ENCODE measurements at regions not wholly inside any gene's neighbourhood (a gene's known extent, or its start where the extent isn't known, plus 50 kb on each side); places are given as distances from the start of the nearest gene placed in this dataset.
"Not testable (repeated sequence)": the region's sequence is repeated elsewhere in the genome, so short reads cannot be mapped to it uniquely, and the experiment has no call there.

DNA sequence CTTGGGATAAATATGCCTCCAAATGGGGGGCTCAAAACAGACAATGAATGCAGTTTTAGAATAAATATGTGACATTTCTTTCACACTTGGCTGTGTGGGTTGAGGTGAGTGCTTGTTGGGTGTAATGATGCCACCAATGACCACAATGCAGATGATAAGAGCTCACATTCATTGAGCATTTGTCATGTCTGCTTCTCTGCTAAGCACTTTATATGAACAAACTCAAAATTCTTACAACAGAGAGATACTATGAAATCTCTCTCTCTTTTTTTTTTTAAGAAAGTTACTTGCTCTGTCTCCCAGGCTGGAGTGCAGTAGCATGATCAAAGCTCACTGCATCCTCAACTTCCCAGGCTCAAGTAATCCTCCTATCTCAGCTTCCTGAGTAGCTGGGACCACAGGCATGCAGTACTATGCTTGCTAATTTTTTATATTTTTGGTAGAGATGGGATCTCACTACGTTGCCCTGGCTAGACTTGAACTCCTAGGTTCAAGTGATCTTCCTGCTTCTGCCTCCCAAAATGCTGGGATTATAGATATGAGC is 185.4 kb downstream of the JCAD start:
- intact Hi-C loops (cut with micrococcal nuclease): no loop called here
- ChIA-PET POLR2A (no interaction called here), CTCF (interaction anchor here (0.6 kb wide), 1 partner anchor 19 kb away, joined by 3 read pairs; no protein-coding TSS in a partner anchor)
- DNase-seq: no peak
- peaks cover 15% of the 10 kb centered on the region for H3K27me3 Mint-ChIP-seq
- H3K9me3 Mint-ChIP-seq: no peaks in the 10 kb centered on the region
- H3K36me3 Mint-ChIP-seq: no peaks in the 10 kb centered on the region
- no peak overlapping the region for H3K27ac Mint-ChIP-seq
- no peak overlapping the region for H3K4me3 Mint-ChIP-seq
- no peaks in the 10 kb centered on the region for H3K4me1 Mint-ChIP-seq (ENCODE audit: low read depth)

DNA sequence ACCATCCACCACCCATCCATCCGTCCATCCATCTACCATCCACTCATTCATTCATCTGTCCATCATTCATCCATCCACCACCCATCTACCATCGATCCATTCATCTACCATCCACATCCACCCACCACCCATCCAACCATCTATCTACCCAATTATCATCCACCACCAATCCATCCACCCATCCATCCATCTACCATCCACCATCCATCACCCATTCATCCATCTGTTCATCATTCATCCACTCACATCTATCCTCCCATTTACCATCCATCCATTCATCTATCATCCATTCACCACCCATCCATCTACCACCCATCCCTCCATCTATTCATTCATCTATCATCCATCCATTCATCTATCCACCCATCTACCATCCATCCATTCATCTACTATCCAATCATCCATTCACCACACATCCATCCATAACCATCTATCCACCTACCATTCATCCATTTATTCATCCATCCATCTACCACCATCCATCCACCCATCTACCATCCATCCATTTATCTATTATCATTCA is 188.8 kb downstream of the JCAD start:
- intact Hi-C loops (cut with micrococcal nuclease): no loop called here
- no peak for DNase-seq
- H3K27me3 Mint-ChIP-seq: peaks cover 1% of the 10 kb centered on the region
- no peak overlapping the region for H3K4me3 Mint-ChIP-seq
- no peaks in the 10 kb centered on the region for H3K4me1 Mint-ChIP-seq (ENCODE audit: low read depth)
- H3K36me3 Mint-ChIP-seq: no peaks in the 10 kb centered on the region
- ChIA-PET CTCF (no interaction called here), POLR2A (no interaction called here)
- H3K27ac Mint-ChIP-seq: no peak overlapping the region
- no peaks in the 10 kb centered on the region for H3K9me3 Mint-ChIP-seq

DNA sequence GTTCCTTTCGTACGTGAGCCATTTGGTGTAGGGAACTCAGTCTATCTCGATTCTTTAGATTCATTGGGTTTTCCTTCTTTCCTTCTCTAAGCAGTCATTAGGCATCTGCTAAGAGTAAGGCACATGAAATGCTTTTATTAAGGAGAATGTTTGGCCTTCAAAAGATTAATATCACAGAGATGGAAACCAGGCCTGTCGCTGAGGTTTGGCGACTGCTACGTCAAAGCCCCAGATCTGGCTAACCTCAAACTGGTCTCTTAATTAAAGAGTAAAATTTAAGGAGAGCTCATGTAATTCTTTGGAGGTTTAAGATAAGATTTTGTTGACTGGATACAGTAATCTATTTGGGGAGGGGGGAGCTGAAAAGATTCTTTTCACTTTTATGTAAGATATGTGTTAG is 189.8 kb downstream of the JCAD start:
- Mint-ChIP-seq H3K27ac (no peak overlapping the region), H3K9me3 (no peaks in the 10 kb centered on the region), H3K27me3 (no peaks in the 10 kb centered on the region), H3K4me3 (no peak overlapping the region), H3K4me1 (ENCODE audit: low read depth) (no peaks in the 10 kb centered on the region), H3K36me3 (no peaks in the 10 kb centered on the region)
- POLR2A ChIA-PET: no interaction called here
- no peak for DNase-seq
- intact Hi-C loops (cut with micrococcal nuclease): no loop called here
- CTCF ChIA-PET: no interaction called here

DNA sequence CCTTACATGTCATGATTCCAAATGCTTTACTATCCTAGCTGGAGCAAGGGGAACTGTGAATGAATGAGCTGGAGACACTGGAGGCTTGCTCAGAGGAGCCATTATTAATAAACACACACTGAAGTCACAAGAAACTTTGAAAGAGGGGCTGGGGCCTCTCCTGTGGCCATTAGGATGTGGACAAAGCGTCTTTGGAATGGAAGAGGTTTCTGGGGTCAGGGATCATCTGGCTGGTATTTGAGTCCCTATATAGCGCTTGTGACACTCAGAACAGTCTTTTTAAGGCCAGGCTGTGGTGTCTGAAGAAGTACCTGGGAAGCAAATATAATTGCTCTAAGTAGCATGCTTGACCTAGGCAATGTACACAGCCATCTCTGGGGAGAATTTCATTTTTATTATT is 193.0 kb downstream of the JCAD start:
- ChIA-PET POLR2A (no interaction called here), CTCF (no interaction called here)
- no peak for DNase-seq
- intact Hi-C loops (cut with micrococcal nuclease): no loop called here
- H3K27ac Mint-ChIP-seq: no peak overlapping the region
- no peaks in the 10 kb centered on the region for H3K4me1 Mint-ChIP-seq (ENCODE audit: low read depth)
- no peaks in the 10 kb centered on the region for H3K36me3 Mint-ChIP-seq
- H3K27me3 Mint-ChIP-seq: no peaks in the 10 kb centered on the region
- H3K9me3 Mint-ChIP-seq: no peaks in the 10 kb centered on the region
- H3K4me3 Mint-ChIP-seq: no peak overlapping the region

DNA sequence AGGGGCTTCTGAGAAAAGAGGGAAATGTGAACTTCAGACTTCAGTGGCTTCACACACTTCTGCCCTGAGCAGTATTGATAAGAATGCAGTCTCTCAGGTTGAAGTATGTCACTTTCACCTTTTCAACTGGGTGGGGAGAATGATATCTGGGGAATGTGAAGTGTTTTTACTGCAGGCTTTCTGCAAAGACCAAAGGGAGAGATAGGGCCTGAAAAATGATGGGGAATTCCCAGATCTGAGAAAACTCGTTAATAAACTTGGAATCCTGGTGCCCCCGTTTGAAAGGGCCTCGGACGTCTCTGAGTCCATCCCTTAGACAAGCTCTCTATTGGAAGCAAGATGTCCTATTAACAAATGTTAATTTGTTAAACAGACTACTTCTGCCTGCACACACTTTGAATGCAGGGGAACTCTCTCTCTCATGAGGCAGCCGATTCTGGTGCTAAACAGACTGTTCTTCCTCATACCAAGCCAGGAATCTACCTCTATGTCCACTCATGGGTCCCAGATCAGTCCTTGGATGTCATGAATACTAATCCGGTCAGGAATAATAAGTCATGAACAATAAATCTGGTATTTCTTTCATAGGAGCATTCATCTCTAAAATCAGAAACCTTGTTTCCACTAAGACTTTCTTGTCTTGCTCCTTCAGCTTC is 193.6 kb downstream of the JCAD start:
- CTCF ChIA-PET: no interaction called here
- H3K36me3 Mint-ChIP-seq: no peaks in the 10 kb centered on the region
- intact Hi-C loops (cut with micrococcal nuclease): no loop called here
- H3K9me3 Mint-ChIP-seq: no peaks in the 10 kb centered on the region
- H3K27ac Mint-ChIP-seq: no peak overlapping the region
- no peaks in the 10 kb centered on the region for H3K27me3 Mint-ChIP-seq
- no peak for DNase-seq
- no peak overlapping the region for H3K4me3 Mint-ChIP-seq
- H3K4me1 Mint-ChIP-seq (ENCODE audit: low read depth): no peaks in the 10 kb centered on the region
- POLR2A ChIA-PET: no interaction called here

DNA sequence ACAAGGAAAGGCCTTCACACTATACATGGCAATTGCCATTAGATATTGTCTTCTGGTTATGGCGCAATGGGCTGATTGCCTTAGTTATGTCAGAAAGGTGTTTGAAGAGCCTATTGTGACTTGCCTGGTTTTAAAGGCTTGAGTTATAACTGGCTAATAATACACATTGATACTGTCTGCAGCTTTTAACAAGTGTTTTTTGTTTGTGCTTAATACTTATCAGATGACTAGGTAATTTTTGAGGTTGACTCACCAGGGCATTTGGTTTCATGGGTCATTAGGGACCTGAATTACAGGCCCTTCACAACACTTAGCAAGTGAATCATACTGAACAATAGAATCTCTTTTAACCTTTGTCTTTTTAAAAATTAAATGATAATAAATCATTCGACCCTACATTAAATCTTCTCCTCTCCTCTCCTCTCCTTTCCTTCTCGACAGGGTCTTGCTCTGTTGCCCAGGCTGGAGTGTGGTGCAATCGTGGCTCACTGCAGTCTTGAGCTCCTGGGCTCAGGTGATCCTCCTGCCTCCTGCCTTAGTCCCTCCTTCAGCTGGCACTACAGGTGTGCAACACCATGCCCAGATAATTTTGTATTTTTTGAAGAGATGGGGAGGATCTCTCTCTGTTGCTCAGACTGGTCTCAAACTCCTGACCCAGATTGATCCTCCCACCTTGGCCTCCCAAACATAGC is 196.3 kb downstream of the JCAD start:
- no peaks in the 10 kb centered on the region for H3K36me3 Mint-ChIP-seq
- no peak overlapping the region for H3K27ac Mint-ChIP-seq
- peaks cover 4% of the 10 kb centered on the region for H3K27me3 Mint-ChIP-seq
- DNase-seq: no peak
- no peaks in the 10 kb centered on the region for H3K4me1 Mint-ChIP-seq (ENCODE audit: low read depth)
- intact Hi-C loops (cut with micrococcal nuclease): no loop called here
- ChIA-PET POLR2A (no interaction called here), CTCF (no interaction called here)
- no peaks in the 10 kb centered on the region for H3K9me3 Mint-ChIP-seq
- H3K4me3 Mint-ChIP-seq: no peak overlapping the region

DNA sequence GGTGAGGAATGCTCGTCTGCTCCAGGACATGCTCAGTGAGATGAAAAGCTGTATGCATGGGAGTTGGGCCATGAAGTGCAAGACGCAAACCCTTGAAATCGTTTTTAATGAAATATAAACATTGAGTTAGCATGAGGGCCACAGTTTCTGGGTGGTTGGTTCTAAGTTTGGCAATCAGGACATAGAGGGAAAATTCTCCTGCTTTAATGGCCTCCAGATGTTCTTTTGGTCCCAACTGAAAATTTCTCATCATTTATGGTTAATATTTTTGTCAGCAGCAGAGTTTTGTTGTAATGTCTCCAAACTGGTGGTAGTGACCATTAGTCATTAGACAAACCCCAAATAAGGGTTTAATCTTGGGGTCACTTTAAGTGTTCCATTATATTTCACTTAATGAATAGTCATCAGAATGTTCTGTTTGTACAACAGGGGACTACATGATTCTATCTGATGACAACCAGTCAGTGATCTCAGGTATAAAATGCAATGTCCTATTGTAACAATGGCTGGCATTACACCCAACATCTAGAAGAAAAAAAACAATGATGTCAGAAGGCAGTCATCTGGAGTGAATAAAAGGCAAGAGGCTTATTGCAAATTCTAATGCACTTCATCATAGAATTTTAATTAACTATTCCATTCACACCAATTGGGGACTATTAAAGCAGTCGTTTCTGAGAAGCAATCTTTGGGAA is 197.4 kb downstream of the JCAD start:
- Mint-ChIP-seq H3K9me3 (no peaks in the 10 kb centered on the region), H3K4me1 (ENCODE audit: low read depth) (no peaks in the 10 kb centered on the region), H3K27me3 (peaks cover 4% of the 10 kb centered on the region), H3K4me3 (no peak overlapping the region), H3K27ac (no peak overlapping the region), H3K36me3 (no peaks in the 10 kb centered on the region)
- intact Hi-C loops (cut with micrococcal nuclease): no loop called here
- ChIA-PET POLR2A (no interaction called here), CTCF (no interaction called here)
- no peak for DNase-seq

DNA sequence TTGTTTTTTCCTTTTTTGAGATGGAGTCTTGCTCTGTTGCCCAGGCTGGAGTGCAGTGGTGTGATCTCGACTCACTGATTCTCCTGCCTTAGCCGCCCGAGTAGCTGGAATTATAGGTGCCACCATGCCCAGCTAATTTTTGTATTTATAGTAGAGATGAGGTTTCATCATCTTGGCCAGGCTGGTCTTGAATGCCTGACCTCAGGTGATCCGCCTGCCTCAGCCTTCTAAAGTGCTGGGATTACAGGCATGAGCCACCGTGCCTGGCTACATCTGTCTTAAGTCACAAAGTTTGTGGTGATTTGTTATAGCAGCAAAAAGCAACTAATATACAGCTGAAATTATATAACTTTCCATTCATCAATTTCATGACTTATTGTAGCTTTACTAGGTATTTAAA is 198.2 kb downstream of the JCAD start:
- H3K27me3 Mint-ChIP-seq; H3K36me3 Mint-ChIP-seq; intact Hi-C loops (cut with micrococcal nuclease); H3K4me3 Mint-ChIP-seq; H3K4me1 Mint-ChIP-seq (ENCODE audit: low read depth); H3K27ac Mint-ChIP-seq; DNase-seq; POLR2A ChIA-PET; H3K9me3 Mint-ChIP-seq: not testable (repeated sequence)
- CTCF ChIA-PET: interaction anchor here (1.1 kb wide), 1 partner anchor 113 kb away, joined by 3 read pairs; no protein-coding TSS in a partner anchor

DNA sequence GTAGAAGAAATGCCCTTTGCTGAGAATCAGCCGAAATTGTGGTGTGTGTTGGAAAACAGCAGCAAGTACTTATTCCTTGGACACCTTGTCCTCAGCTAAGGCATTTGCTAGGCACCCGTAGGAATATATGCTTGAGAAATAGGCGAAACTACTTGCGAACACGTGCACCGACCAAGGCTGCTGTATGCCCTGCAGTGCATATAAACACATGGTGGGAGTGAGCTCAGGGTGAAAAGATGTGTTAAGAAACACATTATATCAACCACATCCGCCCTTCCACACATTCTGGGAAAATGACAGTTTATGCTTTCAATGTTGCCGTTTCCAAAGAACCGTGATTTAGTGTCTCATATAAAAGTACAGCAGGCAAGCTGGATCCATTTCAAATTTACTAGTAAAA is 199.2 kb downstream of the JCAD start:
- Mint-ChIP-seq H3K27me3 (peaks cover 4% of the 10 kb centered on the region), H3K27ac (no peak overlapping the region), H3K9me3 (no peaks in the 10 kb centered on the region), H3K4me3 (no peak overlapping the region), H3K36me3 (no peaks in the 10 kb centered on the region), H3K4me1 (ENCODE audit: low read depth) (no peaks in the 10 kb centered on the region)
- no peak for DNase-seq
- ChIA-PET POLR2A (no interaction called here), CTCF (interaction anchor here (1.1 kb wide), 1 partner anchor 112 kb away, joined by 3 read pairs; no protein-coding TSS in a partner anchor)
- intact Hi-C loops (cut with micrococcal nuclease): no loop called here

DNA sequence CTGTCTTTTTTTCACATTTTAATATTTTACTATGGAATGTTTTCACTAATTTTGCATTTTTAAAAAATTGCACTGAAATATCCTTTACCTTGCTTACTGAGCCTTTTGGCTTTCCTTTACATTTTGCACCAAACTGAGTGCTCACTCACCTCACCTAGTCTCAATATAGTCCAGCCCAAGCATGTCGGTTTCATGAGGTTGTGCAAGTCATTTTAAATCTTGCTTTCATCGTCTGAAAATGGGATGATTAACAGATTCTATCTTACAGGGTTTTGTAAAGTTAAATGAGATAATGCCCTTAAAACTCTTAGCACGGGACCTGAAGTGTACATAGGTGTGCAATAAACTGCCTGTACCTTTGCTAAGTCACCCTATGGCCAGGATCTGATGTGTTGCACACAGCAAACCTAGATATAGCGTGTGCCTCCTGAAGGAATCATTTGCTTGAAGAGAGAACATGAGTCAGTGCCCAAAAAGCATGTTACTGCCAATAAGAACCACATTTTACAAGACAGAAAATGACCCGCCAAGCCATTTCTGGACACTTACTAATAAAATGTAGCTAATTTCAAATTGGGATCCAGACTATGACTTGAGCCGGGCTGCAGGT is 199.8 kb downstream of the JCAD start:
- POLR2A ChIA-PET: no interaction called here
- H3K9me3 Mint-ChIP-seq: no peaks in the 10 kb centered on the region
- intact Hi-C loops (cut with micrococcal nuclease): no loop called here

DNA sequence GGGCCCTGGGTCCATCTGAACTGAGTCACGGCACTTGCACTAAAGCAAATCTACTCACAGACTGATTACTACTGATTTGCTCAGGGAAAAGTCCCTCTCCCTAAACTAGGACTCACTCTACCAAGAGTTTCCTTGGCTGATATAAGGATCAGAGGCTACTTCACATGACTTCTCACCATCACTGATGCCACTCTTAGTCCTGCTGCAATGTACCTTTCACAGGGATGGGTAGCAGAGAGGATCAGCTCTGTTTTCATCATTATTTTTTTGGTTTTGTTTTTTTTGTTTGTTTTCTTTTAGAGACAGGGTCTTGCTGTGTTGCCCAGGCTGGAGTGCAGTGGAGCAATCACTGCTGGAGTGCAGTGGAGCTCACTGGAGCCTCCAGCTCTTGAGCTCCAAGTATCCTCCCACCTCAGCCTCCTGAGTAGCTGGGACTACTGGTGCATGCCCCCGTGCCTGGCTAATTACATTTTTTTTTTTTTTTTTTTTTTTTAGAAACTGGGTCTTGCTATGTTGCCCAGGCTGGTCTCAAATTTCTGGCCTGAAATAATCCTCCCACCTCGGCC is 200.6 kb downstream of the JCAD start:
- intact Hi-C loops (cut with micrococcal nuclease): no loop called here
- H3K27ac Mint-ChIP-seq: no peak overlapping the region
- no peak for DNase-seq
- no peaks in the 10 kb centered on the region for H3K4me1 Mint-ChIP-seq (ENCODE audit: low read depth)
- POLR2A ChIA-PET: no interaction called here
- H3K27me3 Mint-ChIP-seq: peaks cover 4% of the 10 kb centered on the region
- H3K36me3 Mint-ChIP-seq: no peaks in the 10 kb centered on the region
- H3K9me3 Mint-ChIP-seq: no peaks in the 10 kb centered on the region
- H3K4me3 Mint-ChIP-seq: no peak overlapping the region
- CTCF ChIA-PET: no interaction called here

More for the DNA sequence above, 199.8 kb downstream of the JCAD start:
- CTCF ChIA-PET: no interaction called here
- H3K4me1 Mint-ChIP-seq (ENCODE audit: low read depth): no peaks in the 10 kb centered on the region
- no peaks in the 10 kb centered on the region for H3K36me3 Mint-ChIP-seq
- H3K27ac Mint-ChIP-seq: no peak overlapping the region
- peaks cover 4% of the 10 kb centered on the region for H3K27me3 Mint-ChIP-seq
- no peak for DNase-seq
- no peak overlapping the region for H3K4me3 Mint-ChIP-seq

Data from activated CD4-positive, alpha-beta memory T cell treated with anti-CD3 and anti-CD28 coated beads for 36 hours (primary cell).